ENCODE measurements at regions not wholly inside any gene's neighbourhood (a gene's known extent, or its start where the extent isn't known, plus 50 kb on each side); places are given as distances from the start of the nearest gene placed in this dataset.

DNA sequence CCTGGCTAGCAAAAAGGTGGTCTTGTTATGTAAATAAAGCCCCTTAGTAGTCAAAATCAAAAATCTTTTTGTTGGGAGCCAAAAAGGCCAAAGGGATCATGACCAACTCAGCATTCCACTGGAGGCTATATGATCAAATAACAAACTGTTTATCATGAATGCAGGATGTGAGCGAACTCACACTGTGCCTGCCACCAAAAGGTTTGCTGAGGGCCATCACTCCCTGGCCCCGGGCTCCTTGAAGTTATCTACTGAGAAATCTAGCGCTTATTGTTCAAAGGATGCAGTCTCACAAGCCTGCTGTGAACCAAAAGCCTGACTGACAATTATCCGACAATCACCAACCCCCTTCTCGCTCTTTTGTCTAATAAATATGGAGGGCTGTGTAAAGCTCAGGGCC, 107.2 kb upstream of the DDHD1 start (continued):
- TF ChIP-seq, protein P1, sequence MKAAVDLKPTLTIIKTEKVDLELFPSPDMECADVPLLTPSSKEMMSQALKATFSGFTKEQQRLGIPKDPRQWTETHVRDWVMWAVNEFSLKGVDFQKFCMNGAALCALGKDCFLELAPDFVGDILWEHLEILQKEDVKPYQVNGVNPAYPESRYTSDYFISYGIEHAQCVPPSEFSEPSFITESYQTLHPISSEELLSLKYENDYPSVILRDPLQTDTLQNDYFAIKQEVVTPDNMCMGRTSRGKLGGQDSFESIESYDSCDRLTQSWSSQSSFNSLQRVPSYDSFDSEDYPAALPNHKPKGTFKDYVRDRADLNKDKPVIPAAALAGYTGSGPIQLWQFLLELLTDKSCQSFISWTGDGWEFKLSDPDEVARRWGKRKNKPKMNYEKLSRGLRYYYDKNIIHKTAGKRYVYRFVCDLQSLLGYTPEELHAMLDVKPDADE (IDR thresholded peaks at IDR 0.05): no peak
- TF ChIP-seq POLR2AphosphoS5 (IDR thresholded peaks at IDR 0.05; ENCODE audit: low read depth): no peak

DNA sequence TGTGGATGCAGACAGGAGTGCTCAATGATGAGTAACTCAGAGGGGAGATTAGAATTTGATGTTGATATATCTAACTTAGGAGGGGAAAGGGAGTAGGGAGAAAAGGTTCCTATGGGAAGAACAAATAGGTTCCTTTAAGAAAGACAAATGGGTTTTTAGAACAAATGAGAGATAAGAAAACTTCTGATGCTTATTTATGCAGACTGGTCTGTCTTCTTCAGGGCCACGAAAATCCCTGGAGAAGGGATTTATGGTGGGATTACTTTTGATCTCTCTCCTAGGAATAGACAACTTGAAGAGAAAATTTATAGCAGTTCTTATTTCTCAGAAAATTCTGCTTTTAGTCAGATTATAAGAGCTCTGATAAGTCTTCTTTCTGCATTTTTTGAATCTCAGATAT, 99.0 kb upstream of the DDHD1 start:
- Mint-ChIP-seq H3K4me3 (no peak overlapping the region), H3K9me3 (peaks cover 24% of the 10 kb centered on the region), H3K4me1 (no peaks in the 10 kb centered on the region), H3K27me3 (ENCODE audit: insufficient read depth, low read depth, poor library complexity) (no peaks in the 10 kb centered on the region), H3K36me3 (ENCODE audit: low read depth) (peaks cover 9% of the 10 kb centered on the region; the same call in 2 of the 3 replicates), H3K27ac (no peak overlapping the region)
- Histone ChIP-seq H3K4me1 (ENCODE audit: insufficient read depth) (no peaks in the 10 kb centered on the region), H3K27me3 (ENCODE audit: insufficient read depth) (no peaks in the 10 kb centered on the region), H3K4me2 (no peak overlapping the region), H3F3A (replicated peaks; ENCODE audit: low read depth) (no peaks in the 10 kb centered on the region), H3K27ac (ENCODE audit: low read depth) (no peak overlapping the region), H4K20me1 (replicated peaks; ENCODE audit: insufficient read depth) (no peaks in the 10 kb centered on the region), H3K9me2 (ENCODE audit: insufficient read depth) (no peaks in the 10 kb centered on the region), H3K4me3 (no peak overlapping the region), H3K79me2 (replicated peaks; ENCODE audit: insufficient read depth) (no peaks in the 10 kb centered on the region), H3K36me3 (ENCODE audit: insufficient read depth) (no peaks in the 10 kb centered on the region; the same call in 1 of the 2 replicates), H2AFZ (no peak overlapping the region)
- TF ChIP-seq, protein P2, sequence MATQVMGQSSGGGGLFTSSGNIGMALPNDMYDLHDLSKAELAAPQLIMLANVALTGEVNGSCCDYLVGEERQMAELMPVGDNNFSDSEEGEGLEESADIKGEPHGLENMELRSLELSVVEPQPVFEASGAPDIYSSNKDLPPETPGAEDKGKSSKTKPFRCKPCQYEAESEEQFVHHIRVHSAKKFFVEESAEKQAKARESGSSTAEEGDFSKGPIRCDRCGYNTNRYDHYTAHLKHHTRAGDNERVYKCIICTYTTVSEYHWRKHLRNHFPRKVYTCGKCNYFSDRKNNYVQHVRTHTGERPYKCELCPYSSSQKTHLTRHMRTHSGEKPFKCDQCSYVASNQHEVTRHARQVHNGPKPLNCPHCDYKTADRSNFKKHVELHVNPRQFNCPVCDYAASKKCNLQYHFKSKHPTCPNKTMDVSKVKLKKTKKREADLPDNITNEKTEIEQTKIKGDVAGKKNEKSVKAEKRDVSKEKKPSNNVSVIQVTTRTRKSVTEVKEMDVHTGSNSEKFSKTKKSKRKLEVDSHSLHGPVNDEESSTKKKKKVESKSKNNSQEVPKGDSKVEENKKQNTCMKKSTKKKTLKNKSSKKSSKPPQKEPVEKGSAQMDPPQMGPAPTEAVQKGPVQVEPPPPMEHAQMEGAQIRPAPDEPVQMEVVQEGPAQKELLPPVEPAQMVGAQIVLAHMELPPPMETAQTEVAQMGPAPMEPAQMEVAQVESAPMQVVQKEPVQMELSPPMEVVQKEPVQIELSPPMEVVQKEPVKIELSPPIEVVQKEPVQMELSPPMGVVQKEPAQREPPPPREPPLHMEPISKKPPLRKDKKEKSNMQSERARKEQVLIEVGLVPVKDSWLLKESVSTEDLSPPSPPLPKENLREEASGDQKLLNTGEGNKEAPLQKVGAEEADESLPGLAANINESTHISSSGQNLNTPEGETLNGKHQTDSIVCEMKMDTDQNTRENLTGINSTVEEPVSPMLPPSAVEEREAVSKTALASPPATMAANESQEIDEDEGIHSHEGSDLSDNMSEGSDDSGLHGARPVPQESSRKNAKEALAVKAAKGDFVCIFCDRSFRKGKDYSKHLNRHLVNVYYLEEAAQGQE (IDR thresholded peaks at IDR 0.05; ENCODE audit: unreplicated experiment): no peak
- TF ChIP-seq NANOG (IDR thresholded peaks at IDR 0.05; ENCODE audit: borderline replicate concordance) (no peak), POLR2AphosphoS5 (IDR thresholded peaks at IDR 0.05; ENCODE audit: low read depth) (no peak), CREB1 (CRISPR knock-in tag; IDR thresholded peaks at IDR 0.05; ENCODE audit: low read depth) (no peak)
- no peak for DNase-seq (ENCODE audit: low spot score)
- no peak for ATAC-seq

DNA sequence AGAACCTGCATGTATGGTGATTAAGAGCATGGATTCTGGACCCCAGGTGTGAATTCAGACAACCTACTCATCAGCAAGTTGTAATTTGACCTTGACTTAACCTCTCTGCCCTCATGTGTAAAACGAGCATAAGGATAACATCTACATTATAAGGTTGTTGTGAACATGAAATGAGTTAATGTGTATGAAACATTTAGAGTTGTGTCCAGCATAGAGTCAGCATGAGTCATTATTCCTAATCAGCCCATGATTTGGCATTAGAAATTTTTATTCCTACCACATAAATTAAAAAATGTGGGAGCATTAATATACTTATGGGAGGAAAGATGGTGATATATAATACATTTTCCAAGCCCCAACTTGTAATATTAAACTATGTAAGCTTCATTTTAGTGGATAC, 95.9 kb upstream of the DDHD1 start:
- no peak overlapping the region for H3K27ac Mint-ChIP-seq
- no peak overlapping the region for H3K4me3 Mint-ChIP-seq
- H3K36me3 Mint-ChIP-seq (ENCODE audit: low read depth): peaks cover 5% of the 10 kb centered on the region; the same call in 2 of the 3 replicates
- DNase-seq (ENCODE audit: low spot score) (no peak), ATAC-seq (no peak)
- no peak overlapping the region for H3K27ac ChIP-seq (ENCODE audit: low read depth)
- H3K36me3 ChIP-seq (ENCODE audit: insufficient read depth): no peaks in the 10 kb centered on the region; the same call in 1 of the 2 replicates
- H3K27me3 ChIP-seq (ENCODE audit: insufficient read depth): no peaks in the 10 kb centered on the region
- no peaks in the 10 kb centered on the region for H3K4me1 ChIP-seq (ENCODE audit: insufficient read depth)
- no peaks in the 10 kb centered on the region for H3F3A ChIP-seq (replicated peaks; ENCODE audit: low read depth)
- H3K4me2 ChIP-seq: no peak overlapping the region
- no peaks in the 10 kb centered on the region for H3K4me1 Mint-ChIP-seq
- no peaks in the 10 kb centered on the region for H4K20me1 ChIP-seq (replicated peaks; ENCODE audit: insufficient read depth)
- H2AFZ ChIP-seq: no peak overlapping the region
- no peaks in the 10 kb centered on the region for H3K27me3 Mint-ChIP-seq (ENCODE audit: insufficient read depth, low read depth, poor library complexity)
- no peaks in the 10 kb centered on the region for H3K9me2 ChIP-seq (ENCODE audit: insufficient read depth)
- H3K79me2 ChIP-seq (replicated peaks; ENCODE audit: insufficient read depth): no peaks in the 10 kb centered on the region
- peaks cover 14% of the 10 kb centered on the region for H3K9me3 Mint-ChIP-seq
- no peak overlapping the region for H3K4me3 ChIP-seq
- TF ChIP-seq, protein P2 (IDR thresholded peaks at IDR 0.05; ENCODE audit: unreplicated experiment): no peak

All from GM23338 (cell line).